A549 (cell line): ENCODE measurements at regions not wholly inside any gene's neighbourhood (a gene's known extent, or its start where the extent isn't known, plus 50 kb on each side); places are given as distances from the start of the nearest gene placed in this dataset.

Experiments
- CTCF ChIP-seq: fragments of >200 bp; sonication (Bioruptor Twin); formaldehyde crosslinking; IDR thresholded peaks from 3 replicates; pipeline ENCODE4 v1.5.1; 2016
- EP300 ChIP-seq, 2 experiments: fragments of >200 bp; sonication (Bioruptor Twin); formaldehyde crosslinking; IDR thresholded peaks; 2 replicates in 1 of 2; 3 replicates in 1 of 2; pipeline ENCODE4 v1.6.1; 2016 to 2017
- GATA3 ChIP-seq: IDR thresholded peaks from 2 replicates; pipeline ENCODE4 v1.6.1; 2012; ENCODE audit warnings: borderline replicate concordance
- HEYL ChIP-seq: fragments of 250-450 bp; sonication (Bioruptor Pico); IDR thresholded peaks from 2 replicates; pipeline ENCODE4 v1.8.0; 2021; ENCODE audit warnings: mild to moderate bottlenecking, moderate library complexity
- JUNB ChIP-seq: fragments of >200 bp; sonication (Bioruptor Twin); formaldehyde crosslinking; IDR thresholded peaks from 2 replicates; pipeline ENCODE4 v1.6.1; 2016
- NR3C1 ChIP-seq: fragments of >200 bp; sonication (Bioruptor Twin); formaldehyde crosslinking; IDR thresholded peaks from 3 replicates; pipeline ENCODE4 v1.6.1; 2017
- PHF8 ChIP-seq: fragments of 200-600 bp; sonication (generic); IDR thresholded peaks from 2 replicates; pipeline ENCODE4 v1.6.1; 2016; ENCODE audit warnings: low read depth, mild to moderate bottlenecking, antibody characterized with exemption, moderate library complexity, borderline replicate concordance
- POLR2A ChIP-seq: IDR thresholded peaks from 2 replicates; pipeline ENCODE4 v1.6.1; 2012; ENCODE audit warnings: mild to moderate bottlenecking, low read length
- POLR2AphosphoS2 ChIP-seq: conservative IDR thresholded peaks from 2 replicates; pipeline ENCODE4 v1.6.1; 2012; ENCODE audit warnings: low read length, improper control_type of control experiment, inconsistent platforms
- TF ChIP-seq, protein P1 (sequence below): IDR thresholded peaks from 2 replicates; pipeline ENCODE4 v1.6.1; 2012

GRCh38 chr6:40194447-40195170, 260.3 kb upstream of the MOCS1 start:
- no peak for TF ChIP-seq GATA3
- no peak for TF ChIP-seq EP300 (IDR thresholded peaks at IDR 0.05)
- no peak for TF ChIP-seq CTCF
- no peak for TF ChIP-seq PHF8
- no peak for TF ChIP-seq NR3C1
- no peak for TF ChIP-seq POLR2A
- no peak for TF ChIP-seq HEYL (CRISPR knock-in tag)
- TF ChIP-seq POLR2AphosphoS2 = no peak
- TF ChIP-seq JUNB = no peak
- TF ChIP-seq, protein P1, sequence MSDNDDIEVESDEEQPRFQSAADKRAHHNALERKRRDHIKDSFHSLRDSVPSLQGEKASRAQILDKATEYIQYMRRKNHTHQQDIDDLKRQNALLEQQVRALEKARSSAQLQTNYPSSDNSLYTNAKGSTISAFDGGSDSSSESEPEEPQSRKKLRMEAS = no peak
